ENCODE measurements at regions not wholly inside any gene's neighbourhood (a gene's known extent, or its start where the extent isn't known, plus 50 kb on each side); places are given as distances from the start of the nearest gene placed in this dataset.

GRCh38 chr7:42449431-42449830, 212.4 kb upstream of the GLI3 start:
- H3K36me3 ChIP-seq (ENCODE audit: low read depth) = no peaks in the 10 kb centered on the region
- no peak for ATAC-seq
- H3K4me1 ChIP-seq (ENCODE audit: low read depth) = no peaks in the 10 kb centered on the region
- intact Hi-C loops (cut with DNase I, micrococcal nuclease) = no loop called here
- no peak for TF ChIP-seq CTCF (IDR thresholded peaks at IDR 0.05)
- no peak for DNase-seq
- H3K4me3 ChIP-seq = no peak overlapping the region
- H3K9me3 ChIP-seq = no peaks in the 10 kb centered on the region

GRCh38 chr7:42448901-42449300, 211.9 kb upstream of the GLI3 start:
- intact Hi-C loops (cut with DNase I, micrococcal nuclease) = no loop called here
- no peaks in the 10 kb centered on the region for H3K4me1 ChIP-seq (ENCODE audit: low read depth)
- no peaks in the 10 kb centered on the region for H3K36me3 ChIP-seq (ENCODE audit: low read depth)
- ATAC-seq (no peak), DNase-seq (no peak)
- TF ChIP-seq CTCF (IDR thresholded peaks at IDR 0.05) = no peak
- no peak overlapping the region for H3K4me3 ChIP-seq
- no peaks in the 10 kb centered on the region for H3K9me3 ChIP-seq

- no peaks in the 10 kb centered on the region for H3K4me1 ChIP-seq (ENCODE audit: low read depth)
- no peak overlapping the region for H3K4me3 ChIP-seq
- DNase-seq (no peak), ATAC-seq (no peak)
- H3K36me3 ChIP-seq (ENCODE audit: low read depth) = no peaks in the 10 kb centered on the region
- H3K9me3 ChIP-seq = peaks cover 3% of the 10 kb centered on the region
- intact Hi-C loops (cut with DNase I, micrococcal nuclease) = no loop called here
- no peak for TF ChIP-seq CTCF (IDR thresholded peaks at IDR 0.05)
Measured at GRCh38 chr7:42445691-42446090, 208.7 kb upstream of the GLI3 start.

GRCh38 chr7:42440951-42441350, 203.9 kb upstream of the GLI3 start:
- intact Hi-C loops (cut with DNase I, micrococcal nuclease) = no loop called here
- ATAC-seq (no peak), DNase-seq (no peak)

GRCh38 chr7:42432644-42433043, 195.6 kb upstream of the GLI3 start:
- TF ChIP-seq CTCF (IDR thresholded peaks at IDR 0.05) = no peak
- ATAC-seq (peak; percentile 97), DNase-seq (peak in 1 of 3 donors; percentile 30)
- no peaks in the 10 kb centered on the region for H3K36me3 ChIP-seq (ENCODE audit: low read depth)
- peaks cover 4% of the 10 kb centered on the region for H3K4me1 ChIP-seq (ENCODE audit: low read depth)
- no peak overlapping the region for H3K4me3 ChIP-seq
- H3K9me3 ChIP-seq = no peaks in the 10 kb centered on the region
- intact Hi-C loops (cut with DNase I, micrococcal nuclease) = no loop called here

More at GRCh38 chr7:42440951-42441350, 203.9 kb upstream of the GLI3 start:
- H3K9me3 ChIP-seq = peaks cover 11% of the 10 kb centered on the region
- H3K36me3 ChIP-seq (ENCODE audit: low read depth) = no peaks in the 10 kb centered on the region
- no peak overlapping the region for H3K4me3 ChIP-seq
- no peak for TF ChIP-seq CTCF (IDR thresholded peaks at IDR 0.05)
- no peaks in the 10 kb centered on the region for H3K4me1 ChIP-seq (ENCODE audit: low read depth)

GRCh38 chr7:42431873-42432272, 194.9 kb upstream of the GLI3 start:
- H3K36me3 ChIP-seq (ENCODE audit: low read depth) = no peaks in the 10 kb centered on the region
- no peak for TF ChIP-seq CTCF (IDR thresholded peaks at IDR 0.05)
- intact Hi-C loops (cut with DNase I, micrococcal nuclease) = no loop called here
- DNase-seq (no peak), ATAC-seq (no peak)
- H3K4me1 ChIP-seq (ENCODE audit: low read depth) = peaks cover 4% of the 10 kb centered on the region
- H3K9me3 ChIP-seq = no peaks in the 10 kb centered on the region
- H3K4me3 ChIP-seq = no peak overlapping the region

All from mucosa of descending colon (tissue), 3 donors.